K562 (cell line): ENCODE measurements at regions not wholly inside any gene's neighbourhood (a gene's known extent, or its start where the extent isn't known, plus 50 kb on each side); places are given as distances from the start of the nearest gene placed in this dataset.

Source experiments
- ATAC-seq: fragments of 200-7000 bp; cut with Tn5 transposase; 3 replicates; pipeline ENCODE4 v1.9.1; 2020; ENCODE audit warnings: moderate library complexity
- BruUV-seq: library from RNA; stranded (reverse); fragments of 400-500 nt; replicated peaks from 2 replicates; lab custom pipeline; 2021; lab: Mats Ljungman, UMichigan
- CTCF ChIA-PET: fragments of 300-600 bp; formaldehyde crosslinking; extraction: SDS; loops from one replicate; lab custom pipeline; 2021; ENCODE audit warnings: low intra/inter-chr PET ratio; lab: Yijun Ruan, JAX
- POLR2A ChIA-PET: fragments of 300-600, 350-650 bp; sonication (Branson Sonifier 250); formaldehyde crosslinking; extraction: SDS; loops from one replicate; lab custom pipeline; 2021; ENCODE audit warnings: antibody characterized with exemption, inconsistent platforms; lab: Yijun Ruan, JAX
- DNase-seq, 4 experiments: peaks; one replicate each; pipeline versions ENCODE4 v3.0.0 to v3.0.0-alpha.2; 2011 to 2018; ENCODE audit warnings: low spot score in 3 of 4, mixed read lengths in 3 of 4; ENCODE audit errors: extremely low read depth in 1 of 4
- FAIRE-seq: peaks from 2 replicates; lab custom pipeline; 2011; peaks lifted over from hg19 to GRCh38; lab: Jason Lieb, UNC
- H2AFZ ChIP-seq: 2 replicates; pipeline ENCODE4 v1.6.0; 2011; ENCODE audit warnings: low read depth, low read length, control low read depth, inconsistent platforms
- H3K27ac ChIP-seq: fragments of 200-600 bp; 3 replicates; pipeline ENCODE4 v1.8.0; 2011; ENCODE audit warnings: low read depth, mild to moderate bottlenecking, control low read depth, inconsistent platforms, low read length, moderate library complexity, mixed read lengths; ENCODE audit errors: extremely low read depth
- H3K27me3 ChIP-seq, 2 experiments: fragments of 300-600 bp in 1 of 2; 2 replicates in 1 of 2; 3 replicates in 1 of 2; pipeline versions ENCODE4 v1.6.0 to v1.8.0; 2011; ENCODE audit warnings: inconsistent platforms in 2 of 2, low read length in 2 of 2, mild to moderate bottlenecking in 1 of 2, mixed read lengths in 1 of 2, moderate library complexity in 1 of 2; ENCODE audit not compliant: control insufficient read depth in 2 of 2, insufficient read depth in 2 of 2
- H3K36me3 ChIP-seq: fragments of 300-600 bp; 3 replicates; pipeline ENCODE4 v1.8.0; 2011; ENCODE audit warnings: mild to moderate bottlenecking, low read length, inconsistent platforms; ENCODE audit not compliant: control insufficient read depth, insufficient read depth
- H3K4me1 ChIP-seq, 2 experiments: fragments of 200-600 bp in 1 of 2; replicated peaks in 1 of 2; 2 replicates in 1 of 2; 3 replicates in 1 of 2; pipeline versions ENCODE4 v1.5.1 to v1.8.0; 2011; ENCODE audit warnings: inconsistent platforms in 2 of 2, low read length in 2 of 2, mild to moderate bottlenecking in 1 of 2, mixed read lengths in 1 of 2, moderate library complexity in 1 of 2; ENCODE audit not compliant: control insufficient read depth in 2 of 2, insufficient read depth in 2 of 2
- H3K4me2 ChIP-seq: 2 replicates; pipeline ENCODE4 v1.6.1; 2011; ENCODE audit warnings: low read length, control low read depth, inconsistent platforms, mixed read lengths; ENCODE audit not compliant: insufficient read depth
- H3K4me3 ChIP-seq: fragments of 200-600 bp; sonication (generic), shearing (Covaris generic); 2 replicates; pipeline ENCODE4 v1.5.1; 2016; ENCODE audit warnings: control low read depth, inconsistent platforms
- H3K79me2 ChIP-seq: fragments of 200-600 bp; 3 replicates; pipeline ENCODE4 v1.8.0; 2011; ENCODE audit warnings: low read length, inconsistent platforms; ENCODE audit not compliant: control insufficient read depth, insufficient read depth
- H3K9ac ChIP-seq, 2 experiments: 2 replicates each; pipeline versions ENCODE4 v1.6.0 to v1.6.1; 2011; ENCODE audit warnings: low read depth in 2 of 2, low read length in 2 of 2, control low read depth in 1 of 2, inconsistent platforms in 1 of 2, mild to moderate bottlenecking in 1 of 2, mixed read lengths in 1 of 2; ENCODE audit not compliant: insufficient read depth in 1 of 2
- H3K9me1 ChIP-seq: one replicate; pipeline ENCODE4 v1.6.0; 2011; ENCODE audit warnings: inconsistent platforms, mild to moderate bottlenecking, low read length, moderate library complexity; ENCODE audit not compliant: control insufficient read depth, insufficient read depth
- H3K9me3 ChIP-seq: replicated peaks from 2 replicates; pipeline ENCODE4 v1.5.1; 2011; ENCODE audit warnings: low read depth, low read length, inconsistent platforms; ENCODE audit not compliant: control insufficient read depth, insufficient read depth
- H4K20me1 ChIP-seq: replicated peaks from 2 replicates; pipeline ENCODE4 v1.6.1; 2011; ENCODE audit warnings: low read length, inconsistent platforms, mixed read lengths; ENCODE audit not compliant: control insufficient read depth, insufficient read depth
- ATF7 ChIP-seq: fragments of 450-650 bp; IDR thresholded peaks from 2 replicates; pipeline ENCODE4 v1.7.1; 2014; ENCODE audit warnings: mild to moderate bottlenecking, moderate library complexity
- CBFA2T3 ChIP-seq: fragments of 450-650 bp; IDR thresholded peaks from 2 replicates; pipeline ENCODE4 v1.6.1; 2017
- HDGF ChIP-seq: fragments of 450-650 bp; IDR thresholded peaks from 2 replicates; pipeline ENCODE4 v1.6.1; 2016
- L3MBTL2 ChIP-seq: fragments of 450-650 bp; IDR thresholded peaks from 2 replicates; pipeline ENCODE4 v1.6.1; 2016; ENCODE audit warnings: mild to moderate bottlenecking, moderate library complexity
- PBX2 ChIP-seq, 2 experiments: IDR thresholded peaks in 1 of 2; conservative IDR thresholded peaks in 1 of 2; 2 replicates each; pipeline ENCODE4 v1.6.1; 2016; ENCODE audit warnings: low read depth in 2 of 2, mild to moderate bottlenecking in 1 of 2, missing compliant biosample characterization in 1 of 2, missing genetic modification characterization in 1 of 2, moderate library complexity in 1 of 2
- PKNOX1 ChIP-seq: fragments of 450-650 bp; IDR thresholded peaks from 2 replicates; pipeline ENCODE4 v1.6.1; 2016
- SMAD1 ChIP-seq: fragments of 150-350 bp; IDR thresholded peaks from 2 replicates; pipeline ENCODE4 v1.6.1; 2014; ENCODE audit warnings: low read length, low read depth; ENCODE audit not compliant: partially characterized antibody
- ZEB2 ChIP-seq: fragments of 450-650 bp; IDR thresholded peaks from 2 replicates; pipeline ENCODE4 v1.6.1; 2016
- ZNF282 ChIP-seq: sonication (generic); formaldehyde crosslinking; IDR thresholded peaks from 2 replicates; pipeline ENCODE4 v1.8.1; 2023; ENCODE audit warnings: missing genetic modification reagents
- ZNF639 ChIP-seq, 2 experiments: fragments of 200-800 bp in 1 of 2; sonication (Bioruptor generic) in 1 of 2; sonication (generic) in 1 of 2; formaldehyde crosslinking in 1 of 2; IDR thresholded peaks in 1 of 2; conservative IDR thresholded peaks in 1 of 2; 2 replicates each; pipeline versions ENCODE4 v1.5.0 to v1.6.1; 2016 to 2020; ENCODE audit warnings: missing compliant biosample characterization in 1 of 2, missing genetic modification characterization in 1 of 2, missing genetic modification reagents in 1 of 2
- WGBS: fragments of 100-300 bp; shearing (Covaris generic); methylation state at CpG from one replicate; pipeline ENCODE4 v1.1.6; 2016; ENCODE audit warnings: low coverage, mixed read lengths; ENCODE audit not compliant: insufficient coverage; ENCODE audit errors: missing lambda C conversion rate; 5-methylcytosine and 5-hydroxymethylcytosine counted together
- in situ Hi-C: fragments of 300-500 bp; cut with MboI; formaldehyde crosslinking; loops from 4 replicates; pipeline ENCODE4 v1.15.0; 2018; ENCODE audit warnings: inconsistent platforms, mixed read lengths
- intact Hi-C: fragments of 100-400 bp; cut with micrococcal nuclease; formaldehyde crosslinking; loops from 2 replicates; pipeline ENCODE4 v1.14.2; 2022

- POLR2A ChIA-PET, result interaction anchor here (0.6 to 2.1 kb wide), 4 partner anchors 11 to 72 kb away, joined by 3 to 8 read pairs (median 3); no protein-coding TSS in a partner anchor
- ATAC-seq, result no peak
- H3K9ac ChIP-seq, result no peak overlapping the region
- H3K4me2 ChIP-seq, result no peak overlapping the region
- no TSS peak for BruUV-seq
- WGBS, result 29% methylated on average over 7 of the region's 7 CpGs
- no peaks in the 10 kb centered on the region for H3K9me3 ChIP-seq
- no peaks in the 10 kb centered on the region for H4K20me1 ChIP-seq
- H3K27me3 ChIP-seq, result peaks cover 25 to 46% of the 10 kb centered on the region in 2 experiments; a peak in 4 of 5 replicates
- intact Hi-C loops, result no loop called here
- H3K36me3 ChIP-seq, result no peaks in the 10 kb centered on the region
- H3K9me1 ChIP-seq, result no peaks in the 10 kb centered on the region
- in situ Hi-C loops, result no loop called here
- H3K4me3 ChIP-seq, result no peak overlapping the region
- FAIRE-seq, result no peak
- H2AFZ ChIP-seq, result no peak overlapping the region
- H3K4me1 ChIP-seq, result peaks cover 9 to 15% of the 10 kb centered on the region in 2 experiments
- DNase-seq, result no peak
- H3K79me2 ChIP-seq, result no peaks in the 10 kb centered on the region
- CTCF ChIA-PET, result no interaction called here
- no peak overlapping the region for H3K27ac ChIP-seq
- TF ChIP-seq ZNF639 (CRISPR knock-in tag; conservative IDR thresholded peaks at IDR 0.05 in 1 of 2, IDR thresholded peaks at IDR 0.05 in 1 of 2), result no peak
Measured at GRCh38 chr1:23618586-23619083, 59.3 kb upstream of the ID3 start.

GRCh38 chr1:23617084-23617521, 57.8 kb upstream of the ID3 start:
- ChIA-PET POLR2A (interaction anchor here (0.6 to 0.8 kb wide), 2 partner anchors 18 to 39 kb away, joined by 3 to 4 read pairs; no protein-coding TSS in a partner anchor), CTCF (no interaction called here)
- H4K20me1 ChIP-seq, result no peaks in the 10 kb centered on the region
- no peak overlapping the region for H3K27ac ChIP-seq
- WGBS, result under 1% methylated on average over 8 of the region's 8 CpGs
- H3K4me1 ChIP-seq, result peaks cover 13 to 15% of the 10 kb centered on the region in 2 experiments
- FAIRE-seq (peak; percentile 73), ATAC-seq (peak; percentile 15; the same call in 1 of the 3 replicates), DNase-seq (peak in 2 of 4 experiments; percentile 43 to 52)
- in situ Hi-C loops (no loop called here), intact Hi-C loops (no loop called here)
- no peak overlapping the region for H3K9ac ChIP-seq
- no peaks in the 10 kb centered on the region for H3K9me1 ChIP-seq
- peaks cover 25 to 46% of the 10 kb centered on the region in 2 experiments; a peak in 4 of 5 replicates for H3K27me3 ChIP-seq
- no peak overlapping the region for H3K4me3 ChIP-seq
- no peaks in the 10 kb centered on the region for H3K79me2 ChIP-seq
- no peaks in the 10 kb centered on the region for H3K9me3 ChIP-seq
- BruUV-seq, result no TSS peak
- H3K4me2 ChIP-seq, result peak overlapping the region; percentile 39
- H2AFZ ChIP-seq, result peak overlapping the region; percentile 4; the same call in 1 of the 2 replicates
- no peaks in the 10 kb centered on the region for H3K36me3 ChIP-seq
- TF ChIP-seq ZNF282 (CRISPR knock-in tag), result no peak
- TF ChIP-seq CBFA2T3, result peak; percentile 54
- peak; percentile 53 for TF ChIP-seq ZEB2
- no peak for TF ChIP-seq L3MBTL2
- no peak for TF ChIP-seq PBX2 (CRISPR knock-in tag; IDR thresholded peaks at IDR 0.05; ENCODE audit: low read depth)
- TF ChIP-seq PBX2 (tag; conservative IDR thresholded peaks at IDR 0.05; ENCODE audit: low read depth), result peak; percentile 75
- no peak for TF ChIP-seq HDGF
- peak; percentile 68 for TF ChIP-seq PKNOX1
- TF ChIP-seq SMAD1, result no peak
- TF ChIP-seq ATF7, result peak; percentile 54; the same call in 1 of the 2 replicates
